Chondrocyte (in vitro differentiated cells): ENCODE measurements at regions not wholly inside any gene's neighbourhood (a gene's known extent, or its start where the extent isn't known, plus 50 kb on each side); places are given as distances from the start of the nearest gene placed in this dataset.

ENCODE experiments used
- DNase-seq: peaks from one replicate; pipeline ENCODE4 v3.0.0; 2021; ENCODE audit warnings: mixed read lengths, low spot score
- H3K27ac Mint-ChIP-seq: one replicate; pipeline ENCODE4 v1.8.0; 2021; ENCODE audit warnings: mild to moderate bottlenecking, moderate library complexity, mixed read lengths; ENCODE audit not compliant: unreplicated experiment
- H3K27me3 Mint-ChIP-seq: 2 replicates; pipeline ENCODE4 v1.8.0; 2021; ENCODE audit warnings: low read depth, mixed read lengths
- H3K36me3 Mint-ChIP-seq: 2 replicates; pipeline ENCODE4 v1.8.0; 2021; ENCODE audit warnings: low read depth, mixed read lengths
- H3K4me1 Mint-ChIP-seq: 2 replicates; pipeline ENCODE4 v1.8.0; 2021; ENCODE audit warnings: low read depth, mild to moderate bottlenecking, mixed read lengths
- H3K4me3 Mint-ChIP-seq: one replicate; pipeline ENCODE4 v1.8.0; 2021; ENCODE audit warnings: mild to moderate bottlenecking, moderate library complexity, mixed read lengths; ENCODE audit not compliant: unreplicated experiment
- H3K9me3 Mint-ChIP-seq: 2 replicates; pipeline ENCODE4 v1.8.0; 2021; ENCODE audit warnings: low read depth, mixed read lengths
- TF ChIP-seq, protein P1 (sequence below): fragments of 200-600 bp; sonication (generic); IDR thresholded peaks from 2 replicates; pipeline ENCODE4 v1.5.0; 2021; ENCODE audit warnings: antibody characterized with exemption, mild to moderate bottlenecking, moderate library complexity

DNA sequence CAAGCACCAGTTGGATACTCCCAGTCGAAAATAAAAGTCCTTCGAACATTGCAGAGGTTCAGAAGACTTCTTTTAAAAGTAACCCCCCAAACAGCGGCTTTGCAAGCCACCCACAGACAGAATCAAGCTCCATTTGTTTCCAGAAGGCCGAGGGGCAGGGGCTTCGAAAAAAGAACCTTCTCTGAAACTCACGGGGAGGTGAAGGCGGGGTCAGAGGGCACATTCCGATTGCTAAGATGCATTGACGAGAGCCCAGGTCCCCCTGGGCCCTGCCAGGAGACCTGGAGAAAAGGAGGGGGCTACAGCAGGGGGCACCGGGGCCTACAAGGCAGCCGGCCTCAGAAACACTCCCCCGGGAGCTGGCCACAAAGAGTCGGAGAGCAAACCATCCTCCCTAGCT, 306.8 kb downstream of the MN1 start:
- peak; percentile 34 for DNase-seq
- Mint-ChIP-seq H3K9me3 (peaks cover 14% of the 10 kb centered on the region), H3K4me1 (peaks cover 44% of the 10 kb centered on the region), H3K36me3 (peaks cover 5% of the 10 kb centered on the region), H3K27me3 (no peaks in the 10 kb centered on the region), H3K4me3 (no peak overlapping the region), H3K27ac (no peak overlapping the region)
- TF ChIP-seq, protein P1, sequence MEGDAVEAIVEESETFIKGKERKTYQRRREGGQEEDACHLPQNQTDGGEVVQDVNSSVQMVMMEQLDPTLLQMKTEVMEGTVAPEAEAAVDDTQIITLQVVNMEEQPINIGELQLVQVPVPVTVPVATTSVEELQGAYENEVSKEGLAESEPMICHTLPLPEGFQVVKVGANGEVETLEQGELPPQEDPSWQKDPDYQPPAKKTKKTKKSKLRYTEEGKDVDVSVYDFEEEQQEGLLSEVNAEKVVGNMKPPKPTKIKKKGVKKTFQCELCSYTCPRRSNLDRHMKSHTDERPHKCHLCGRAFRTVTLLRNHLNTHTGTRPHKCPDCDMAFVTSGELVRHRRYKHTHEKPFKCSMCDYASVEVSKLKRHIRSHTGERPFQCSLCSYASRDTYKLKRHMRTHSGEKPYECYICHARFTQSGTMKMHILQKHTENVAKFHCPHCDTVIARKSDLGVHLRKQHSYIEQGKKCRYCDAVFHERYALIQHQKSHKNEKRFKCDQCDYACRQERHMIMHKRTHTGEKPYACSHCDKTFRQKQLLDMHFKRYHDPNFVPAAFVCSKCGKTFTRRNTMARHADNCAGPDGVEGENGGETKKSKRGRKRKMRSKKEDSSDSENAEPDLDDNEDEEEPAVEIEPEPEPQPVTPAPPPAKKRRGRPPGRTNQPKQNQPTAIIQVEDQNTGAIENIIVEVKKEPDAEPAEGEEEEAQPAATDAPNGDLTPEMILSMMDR, result no peak

DNA sequence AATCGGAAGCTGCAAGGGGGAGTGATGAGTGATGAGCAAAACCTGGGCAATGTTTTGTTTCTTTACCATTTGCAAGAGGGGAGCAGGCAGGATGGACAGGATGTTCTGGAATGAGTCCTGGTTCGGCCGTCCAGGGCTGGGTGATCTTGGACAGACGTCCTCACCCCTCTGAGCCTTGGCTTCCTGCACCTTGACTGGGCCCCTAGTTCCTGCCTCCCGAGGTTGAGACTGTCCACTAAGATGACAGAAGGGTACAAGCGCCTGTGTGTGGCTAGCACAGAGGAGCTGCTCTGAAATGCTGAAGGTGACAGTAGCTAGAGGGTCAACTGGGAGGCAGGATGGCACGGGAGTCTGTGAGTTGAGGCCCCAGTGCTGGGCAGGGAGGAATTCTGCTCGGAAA, 306.2 kb downstream of the MN1 start:
- H3K36me3 Mint-ChIP-seq, result peaks cover 5% of the 10 kb centered on the region
- H3K9me3 Mint-ChIP-seq, result peaks cover 14% of the 10 kb centered on the region
- no peak overlapping the region for H3K4me3 Mint-ChIP-seq
- DNase-seq, result peak; percentile 56
- H3K27ac Mint-ChIP-seq, result no peak overlapping the region
- peaks cover 41% of the 10 kb centered on the region for H3K4me1 Mint-ChIP-seq
- TF ChIP-seq, protein P1, result no peak
- no peaks in the 10 kb centered on the region for H3K27me3 Mint-ChIP-seq

DNA sequence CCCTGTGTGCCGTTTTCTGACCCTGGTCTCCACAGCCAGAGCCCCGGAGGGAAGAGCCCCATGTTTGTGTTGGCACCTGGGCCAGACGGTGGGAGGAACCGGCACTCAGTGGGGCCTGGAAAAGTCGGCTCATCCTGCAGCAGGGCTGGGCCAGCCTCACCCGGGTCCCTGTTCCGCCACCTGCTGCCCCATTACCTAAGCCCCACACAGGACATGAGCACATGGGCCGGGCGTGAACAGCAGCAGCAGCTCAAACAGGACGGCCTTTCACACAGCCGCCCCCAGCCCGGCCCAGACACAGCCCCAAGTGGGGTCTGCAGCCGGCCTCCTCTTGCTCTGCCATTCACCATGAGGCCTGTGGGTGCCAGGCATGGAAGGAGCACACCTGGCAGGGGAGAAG, 302.4 kb downstream of the MN1 start:
- no peak overlapping the region for H3K4me3 Mint-ChIP-seq
- H3K27ac Mint-ChIP-seq, result no peak overlapping the region
- TF ChIP-seq, protein P1, result no peak
- peaks cover 9% of the 10 kb centered on the region for H3K9me3 Mint-ChIP-seq
- DNase-seq, result no peak
- H3K27me3 Mint-ChIP-seq, result no peaks in the 10 kb centered on the region
- H3K36me3 Mint-ChIP-seq, result peaks cover 2% of the 10 kb centered on the region
- H3K4me1 Mint-ChIP-seq, result peaks cover 50% of the 10 kb centered on the region

- TF ChIP-seq, protein P1, result no peak
- H3K4me3 Mint-ChIP-seq, result no peak overlapping the region
- no peak for DNase-seq
- H3K27me3 Mint-ChIP-seq, result no peaks in the 10 kb centered on the region
- H3K36me3 Mint-ChIP-seq, result peaks cover 2% of the 10 kb centered on the region
- H3K27ac Mint-ChIP-seq, result no peak overlapping the region
- H3K4me1 Mint-ChIP-seq, result peaks cover 36% of the 10 kb centered on the region
- H3K9me3 Mint-ChIP-seq, result peaks cover 9% of the 10 kb centered on the region
These were observed 300.2 kb downstream of the MN1 start for GRCh38 chr22:27501191-27501936.

GRCh38 chr22:27502327-27502726, 299.2 kb downstream of the MN1 start:
- TF ChIP-seq, protein P1, result no peak
- no peak for DNase-seq
- Mint-ChIP-seq H3K4me3 (no peak overlapping the region), H3K27me3 (no peaks in the 10 kb centered on the region), H3K27ac (no peak overlapping the region), H3K36me3 (peaks cover 2% of the 10 kb centered on the region), H3K4me1 (peaks cover 37% of the 10 kb centered on the region), H3K9me3 (peaks cover 9% of the 10 kb centered on the region)
